Choroid plexus epithelial cell (primary cell): ENCODE measurements at regions not wholly inside any gene's neighbourhood (a gene's known extent, or its start where the extent isn't known, plus 50 kb on each side); places are given as distances from the start of the nearest gene placed in this dataset.

Experiments
- DNase-seq: peaks from one replicate; pipeline ENCODE4 v3.0.0-alpha.2; 2010; ENCODE audit warnings: low read depth
- H3K4me3 ChIP-seq: 2 replicates; pipeline ENCODE4 v1.5.1; 2011; ENCODE audit warnings: low read depth, mild to moderate bottlenecking, control low read depth, low read length, moderate library complexity
- CTCF ChIP-seq: conservative IDR thresholded peaks from 2 replicates; pipeline ENCODE4 v1.5.1; 2011; ENCODE audit warnings: low read depth, mild to moderate bottlenecking, control low read depth, inconsistent platforms, low read length, moderate library complexity

- DNase-seq = no peak
- TF ChIP-seq CTCF = no peak
- H3K4me3 ChIP-seq = no peak overlapping the region
Observed at GRCh38 chr6:40693768-40694167, 106.6 kb upstream of the LRFN2 start.

GRCh38 chr6:40692337-40692736, 105.2 kb upstream of the LRFN2 start:
- no peak for DNase-seq
- H3K4me3 ChIP-seq = no peak overlapping the region
- TF ChIP-seq CTCF = no peak

GRCh38 chr6:40689185-40689584, 102.0 kb upstream of the LRFN2 start:
- no peak overlapping the region for H3K4me3 ChIP-seq
- TF ChIP-seq CTCF = no peak
- no peak for DNase-seq

- peak; percentile 16 for DNase-seq
- H3K4me3 ChIP-seq = no peak overlapping the region
- no peak for TF ChIP-seq CTCF
Observed at GRCh38 chr6:40688214-40688761, 101.1 kb upstream of the LRFN2 start.

GRCh38 chr6:40685862-40686261, 98.7 kb upstream of the LRFN2 start:
- no peak for TF ChIP-seq CTCF
- DNase-seq = no peak
- H3K4me3 ChIP-seq = no peak overlapping the region

- TF ChIP-seq CTCF = no peak
- no peak for DNase-seq
- H3K4me3 ChIP-seq = no peak overlapping the region
Observed at GRCh38 chr6:40681622-40682021, 94.5 kb upstream of the LRFN2 start.

- no peak for DNase-seq
- TF ChIP-seq CTCF = no peak
- no peak overlapping the region for H3K4me3 ChIP-seq
Observed at GRCh38 chr6:40678941-40679340, 91.8 kb upstream of the LRFN2 start.
